ENCODE measurements at regions not wholly inside any gene's neighbourhood (a gene's known extent, or its start where the extent isn't known, plus 50 kb on each side); places are given as distances from the start of the nearest gene placed in this dataset.

DNA sequence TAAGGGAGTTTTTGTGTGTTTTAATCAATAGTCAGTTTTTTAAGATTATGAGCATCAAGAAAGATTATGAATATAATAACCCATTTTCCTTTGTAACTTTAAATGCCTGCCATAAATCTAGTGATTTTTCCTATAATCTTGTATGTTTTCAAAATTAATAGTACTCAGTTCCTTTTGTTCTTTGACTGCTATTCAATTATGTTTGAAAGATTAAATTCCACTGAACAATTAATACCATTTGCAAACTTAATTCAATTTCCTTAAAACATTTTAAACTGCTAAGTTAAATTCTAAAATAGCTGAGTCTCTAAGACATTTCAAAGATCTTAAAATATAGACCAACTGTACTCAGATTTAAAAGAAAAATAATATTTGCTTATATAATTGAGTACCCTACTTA lies 1173.9 kb upstream of the TMEFF2 start:
- TF ChIP-seq, protein P1, sequence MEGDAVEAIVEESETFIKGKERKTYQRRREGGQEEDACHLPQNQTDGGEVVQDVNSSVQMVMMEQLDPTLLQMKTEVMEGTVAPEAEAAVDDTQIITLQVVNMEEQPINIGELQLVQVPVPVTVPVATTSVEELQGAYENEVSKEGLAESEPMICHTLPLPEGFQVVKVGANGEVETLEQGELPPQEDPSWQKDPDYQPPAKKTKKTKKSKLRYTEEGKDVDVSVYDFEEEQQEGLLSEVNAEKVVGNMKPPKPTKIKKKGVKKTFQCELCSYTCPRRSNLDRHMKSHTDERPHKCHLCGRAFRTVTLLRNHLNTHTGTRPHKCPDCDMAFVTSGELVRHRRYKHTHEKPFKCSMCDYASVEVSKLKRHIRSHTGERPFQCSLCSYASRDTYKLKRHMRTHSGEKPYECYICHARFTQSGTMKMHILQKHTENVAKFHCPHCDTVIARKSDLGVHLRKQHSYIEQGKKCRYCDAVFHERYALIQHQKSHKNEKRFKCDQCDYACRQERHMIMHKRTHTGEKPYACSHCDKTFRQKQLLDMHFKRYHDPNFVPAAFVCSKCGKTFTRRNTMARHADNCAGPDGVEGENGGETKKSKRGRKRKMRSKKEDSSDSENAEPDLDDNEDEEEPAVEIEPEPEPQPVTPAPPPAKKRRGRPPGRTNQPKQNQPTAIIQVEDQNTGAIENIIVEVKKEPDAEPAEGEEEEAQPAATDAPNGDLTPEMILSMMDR (IDR thresholded peaks at IDR 0.05) = no peak
- no peak for TF ChIP-seq EZH2 (IDR thresholded peaks at IDR 0.05; ENCODE audit: borderline replicate concordance, insufficient read depth, low read depth, low read length, poor library complexity, severe bottlenecking)

All from B cell (primary cell).